Esophagus muscularis mucosa (tissue), 4 donors: ENCODE measurements at regions not wholly inside any gene's neighbourhood (a gene's known extent, or its start where the extent isn't known, plus 50 kb on each side); places are given as distances from the start of the nearest gene placed in this dataset.
A peak's percentile ranks its signal among the peaks of the same experiment; 100 is the strongest.

Source experiments
- DNase-seq: peaks from one replicate; pipeline ENCODE4 v3.0.0-alpha.2; 2017; ENCODE audit errors: extremely low spot score
- H3K27ac ChIP-seq, 4 donors: fragments of 200-600 bp; sonication (generic); replicated peaks in 1 of 4; 1 replicate in 3 of 4; 2 replicates in 1 of 4; pipeline ENCODE4 v1.5.1; 2016 to 2019; ENCODE audit warnings: mild to moderate bottlenecking in 1 of 4
- H3K27me3 ChIP-seq, 4 donors: fragments of 200-600 bp; sonication (generic); one replicate each; pipeline versions ENCODE4 v1.5.1 to v1.6.0; 2016 to 2019
- H3K36me3 ChIP-seq, 4 donors: fragments of 200-600 bp; sonication (generic); one replicate each; pipeline ENCODE4 v1.5.1; 2016 to 2019
- H3K4me1 ChIP-seq, 4 donors: fragments of 200-600 bp; sonication (generic); one replicate each; pipeline ENCODE4 v1.5.1; 2016 to 2019
- H3K4me3 ChIP-seq, 4 donors: fragments of 200-600 bp; sonication (generic); 1 replicate in 2 of 4; 2 replicates in 2 of 4; pipeline ENCODE4 v1.5.1; 2016 to 2019; ENCODE audit warnings: mild to moderate bottlenecking in 4 of 4, moderate library complexity in 1 of 4
- H3K9me3 ChIP-seq, 4 donors: fragments of 200-600 bp; sonication (generic); 1 replicate in 3 of 4; 2 replicates in 1 of 4; pipeline ENCODE4 v1.5.1; 2016 to 2019
- EP300 ChIP-seq: sonication (generic); formaldehyde crosslinking; IDR thresholded peaks from one replicate; pipeline ENCODE4 v1.6.1; 2017; ENCODE audit warnings: antibody characterized with exemption
- POLR2A ChIP-seq: fragments of 450-650 bp; IDR thresholded peaks from one replicate; pipeline ENCODE4 v1.6.1; 2017; ENCODE audit warnings: antibody characterized with exemption, moderate library complexity, mild to moderate bottlenecking, low read depth
- POLR2AphosphoS5 ChIP-seq, 2 donors: sonication (generic); formaldehyde crosslinking; IDR thresholded peaks; one replicate each; pipeline ENCODE4 v1.6.1; 2017; ENCODE audit warnings: antibody characterized with exemption in 2 of 2
- WGBS: methylation state at CpG from one replicate; pipeline ENCODE4 v1.1.5; 2018; 5-methylcytosine and 5-hydroxymethylcytosine counted together
- intact Hi-C: fragments of 100-400 bp; cut with DNase I; formaldehyde crosslinking; loops from one replicate; pipeline ENCODE4 v1.15.1; 2023
- TF ChIP-seq, protein P1 (sequence below), 3 experiments: fragments of 200-600 bp in 2 of 3; fragments of 450-650 bp in 1 of 3; sonication (generic) in 2 of 3; IDR thresholded peaks; one replicate each; pipeline ENCODE4 v1.5.1; 2017 to 2019; ENCODE audit warnings: antibody characterized with exemption in 3 of 3, mild to moderate bottlenecking in 2 of 3, moderate library complexity in 1 of 3

DNA sequence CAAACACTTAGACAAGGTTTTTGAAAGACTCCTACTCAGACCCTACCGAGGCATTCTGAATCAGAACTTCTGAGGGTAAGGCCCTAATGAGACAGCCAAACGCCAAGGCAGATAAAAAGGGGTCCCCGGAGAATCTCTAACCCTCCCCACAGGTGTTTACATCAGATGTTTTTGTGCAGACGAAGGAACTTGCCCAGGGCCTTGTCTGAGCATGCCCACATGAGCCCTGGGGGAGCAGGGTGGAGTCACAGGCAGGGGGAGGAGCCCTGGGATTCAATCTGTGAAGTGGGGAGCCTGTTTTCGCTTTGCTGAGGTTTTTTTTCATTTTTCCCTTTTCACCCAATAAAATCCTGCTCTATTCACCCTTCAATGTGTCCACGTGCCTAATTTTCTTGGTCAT, 61.6 kb upstream of the MED4 start:
- Histone ChIP-seq H3K4me3 (no peak overlapping the region), H3K9me3 (no peaks in the 10 kb centered on the region), H3K36me3 (no peaks in the 10 kb centered on the region), H3K4me1 (peaks cover 2 to 16% (median 9%) of the 10 kb centered on the region in 4 donors), H3K27ac (peak overlapping the region in 3 of 4 donors; percentile 7 to 45 (median 28)), H3K27me3 (no peaks in the 10 kb centered on the region)
- 70% methylated on average over 6 of the region's 6 CpGs for WGBS
- intact Hi-C loops, result no loop called here
- TF ChIP-seq EP300 (no peak), POLR2A (no peak), POLR2AphosphoS5 (IDR thresholded peaks at IDR 0.05) (no peak)
- TF ChIP-seq, protein P1, sequence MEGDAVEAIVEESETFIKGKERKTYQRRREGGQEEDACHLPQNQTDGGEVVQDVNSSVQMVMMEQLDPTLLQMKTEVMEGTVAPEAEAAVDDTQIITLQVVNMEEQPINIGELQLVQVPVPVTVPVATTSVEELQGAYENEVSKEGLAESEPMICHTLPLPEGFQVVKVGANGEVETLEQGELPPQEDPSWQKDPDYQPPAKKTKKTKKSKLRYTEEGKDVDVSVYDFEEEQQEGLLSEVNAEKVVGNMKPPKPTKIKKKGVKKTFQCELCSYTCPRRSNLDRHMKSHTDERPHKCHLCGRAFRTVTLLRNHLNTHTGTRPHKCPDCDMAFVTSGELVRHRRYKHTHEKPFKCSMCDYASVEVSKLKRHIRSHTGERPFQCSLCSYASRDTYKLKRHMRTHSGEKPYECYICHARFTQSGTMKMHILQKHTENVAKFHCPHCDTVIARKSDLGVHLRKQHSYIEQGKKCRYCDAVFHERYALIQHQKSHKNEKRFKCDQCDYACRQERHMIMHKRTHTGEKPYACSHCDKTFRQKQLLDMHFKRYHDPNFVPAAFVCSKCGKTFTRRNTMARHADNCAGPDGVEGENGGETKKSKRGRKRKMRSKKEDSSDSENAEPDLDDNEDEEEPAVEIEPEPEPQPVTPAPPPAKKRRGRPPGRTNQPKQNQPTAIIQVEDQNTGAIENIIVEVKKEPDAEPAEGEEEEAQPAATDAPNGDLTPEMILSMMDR (IDR thresholded peaks at IDR 0.05), result no peak
- no peak for DNase-seq

DNA sequence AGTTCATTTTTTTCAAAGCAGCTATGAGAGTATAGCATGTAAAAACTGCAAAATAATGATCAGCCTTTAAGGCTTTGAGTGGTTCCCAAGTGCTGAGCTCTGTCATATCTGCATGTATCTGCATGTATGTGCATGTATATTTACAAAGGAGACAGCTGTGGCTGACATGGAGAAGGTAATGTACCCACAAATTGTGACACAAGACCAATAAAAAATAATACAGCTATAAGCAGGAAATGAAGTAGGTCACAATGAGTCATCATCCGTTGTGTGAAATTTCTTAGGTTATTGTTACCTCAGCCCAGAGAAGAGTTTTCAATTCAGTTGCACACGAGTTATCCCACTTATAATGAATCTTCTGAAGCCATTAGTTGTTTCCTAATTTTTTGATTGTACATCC, 60.9 kb upstream of the MED4 start:
- Histone ChIP-seq H3K27me3 (no peaks in the 10 kb centered on the region), H3K36me3 (no peaks in the 10 kb centered on the region), H3K4me1 (peaks cover 0 to 12% (median 4%) of the 10 kb centered on the region in 4 donors), H3K9me3 (no peaks in the 10 kb centered on the region), H3K4me3 (no peak overlapping the region), H3K27ac (peak overlapping the region in 3 of 4 donors; percentile 21 to 34 (median 30))
- intact Hi-C loops, result no loop called here
- no peak for DNase-seq
- WGBS, result 58% methylated on average over 2 of the region's 2 CpGs
- TF ChIP-seq, protein P1 (IDR thresholded peaks at IDR 0.05), result no peak
- TF ChIP-seq POLR2A (no peak), POLR2AphosphoS5 (IDR thresholded peaks at IDR 0.05) (no peak), EP300 (no peak)

DNA sequence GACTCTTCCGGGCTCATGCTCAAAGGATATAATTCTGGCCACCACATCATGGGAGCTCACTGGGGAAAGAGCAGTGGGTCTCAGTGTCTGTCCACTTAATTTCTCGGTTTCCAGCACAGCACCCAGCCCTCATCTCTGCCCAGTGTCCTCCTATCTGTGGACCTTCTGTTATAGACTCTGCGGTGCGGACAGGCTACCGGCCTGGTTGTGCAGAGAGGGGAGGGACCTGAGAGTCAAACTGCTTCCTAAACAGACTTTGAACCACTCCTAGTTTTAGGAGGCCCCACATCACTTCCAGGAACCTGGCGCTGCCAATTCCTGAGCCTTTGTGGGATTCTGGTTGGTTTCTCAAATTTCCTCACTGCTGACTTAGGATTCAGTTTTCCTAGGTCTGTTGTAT, 59.8 kb upstream of the MED4 start:
- no peak overlapping the region for H3K27ac ChIP-seq

DNA sequence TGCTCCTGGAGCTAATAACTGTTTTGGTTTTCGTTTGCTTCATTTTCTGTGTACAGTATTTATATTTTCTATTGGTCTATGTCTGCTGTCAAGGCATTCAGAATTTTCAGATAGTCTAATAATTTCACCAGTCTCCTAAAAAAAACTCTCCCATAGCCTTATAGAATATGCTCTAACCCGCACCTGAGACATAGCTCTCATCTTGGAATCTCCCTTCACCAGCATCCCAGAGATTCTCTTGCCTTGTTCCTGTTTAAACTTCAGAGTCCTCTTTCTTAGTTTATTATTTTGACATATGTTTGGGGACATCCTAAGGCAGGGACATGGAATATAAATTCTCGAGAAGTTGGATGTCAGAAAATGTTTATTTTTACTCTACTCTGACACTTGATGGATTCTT, 58.3 kb upstream of the MED4 start:
- 67% methylated on average over 3 of the region's 3 CpGs for WGBS
- intact Hi-C loops, result no loop called here
- no peak overlapping the region for H3K27ac ChIP-seq

More for the DNA sequence above, 59.8 kb upstream of the MED4 start:
- Histone ChIP-seq H3K4me1 (peaks cover 0 to 5% (median 2%) of the 10 kb centered on the region in 4 donors), H3K4me3 (no peak overlapping the region), H3K9me3 (no peaks in the 10 kb centered on the region), H3K27me3 (no peaks in the 10 kb centered on the region), H3K36me3 (no peaks in the 10 kb centered on the region)
- intact Hi-C loops, result no loop called here
- TF ChIP-seq POLR2A (no peak), POLR2AphosphoS5 (IDR thresholded peaks at IDR 0.05) (no peak)
- TF ChIP-seq, protein P1 (IDR thresholded peaks at IDR 0.05), result no peak
- WGBS, result 86% methylated on average over 6 of the region's 6 CpGs
- DNase-seq, result no peak

More for the DNA sequence above, 58.3 kb upstream of the MED4 start:
- Histone ChIP-seq H3K4me1 (peaks cover 0 to 5% (median 2%) of the 10 kb centered on the region in 4 donors), H3K27me3 (no peaks in the 10 kb centered on the region), H3K4me3 (no peak overlapping the region), H3K9me3 (no peaks in the 10 kb centered on the region), H3K36me3 (no peaks in the 10 kb centered on the region)
- no peak for TF ChIP-seq POLR2A
- TF ChIP-seq, protein P1 (IDR thresholded peaks at IDR 0.05), result no peak
- no peak for TF ChIP-seq EP300
- TF ChIP-seq POLR2AphosphoS5 (IDR thresholded peaks at IDR 0.05), result no peak
- DNase-seq, result no peak
